ENCODE measurements at regions not wholly inside any gene's neighbourhood (a gene's known extent, or its start where the extent isn't known, plus 50 kb on each side); places are given as distances from the start of the nearest gene placed in this dataset.

GRCh38 chr2:120660056-120660694 is 75.5 kb upstream of the GLI2 start:
- Mint-ChIP-seq H3K27ac (no peak overlapping the region), H3K9me3 (no peaks in the 10 kb centered on the region), H3K4me1 (ENCODE audit: low read depth) (no peaks in the 10 kb centered on the region), H3K27me3 (peaks cover 49% of the 10 kb centered on the region), H3K4me3 (no peak overlapping the region), H3K36me3 (ENCODE audit: low read depth) (no peaks in the 10 kb centered on the region)
- Histone ChIP-seq H3K9me3 (ENCODE audit: control insufficient read depth in 1 of 2, insufficient read depth in 1 of 2, low read length in 2 of 2) (peaks cover 4 to 5% of the 10 kb centered on the region in 2 experiments), H3K4me3 (ENCODE audit: low read length) (no peak overlapping the region), H3K27ac (ENCODE audit: low read depth in 1 of 2, low read length in 2 of 2) (no peak overlapping the region), H3K4me1 (ENCODE audit: insufficient read depth, low read length) (no peaks in the 10 kb centered on the region), H3K36me3 (ENCODE audit: insufficient read depth, low read length) (no peaks in the 10 kb centered on the region), H3K27me3 (ENCODE audit: control insufficient read depth in 1 of 2, insufficient read depth in 2 of 2, low read length in 2 of 2) (no peaks in the 10 kb centered on the region)
- no peak for ATAC-seq (ENCODE audit: poor library complexity)
- intact Hi-C loops (cut with DNase I, micrococcal nuclease): no loop called here
- ChIA-PET CTCF (no interaction called here), POLR2A (no interaction called here)
- no peak for DNase-seq
- no peak for TF ChIP-seq CTCF (IDR thresholded peaks at IDR 0.05)

GRCh38 chr2:120660771-120661459 is 74.8 kb upstream of the GLI2 start:
- Histone ChIP-seq H3K9me3 (ENCODE audit: control insufficient read depth in 1 of 2, insufficient read depth in 1 of 2, low read length in 2 of 2) (peaks cover 4 to 9% of the 10 kb centered on the region in 2 experiments), H3K4me3 (ENCODE audit: low read length) (no peak overlapping the region), H3K4me1 (ENCODE audit: insufficient read depth, low read length) (no peaks in the 10 kb centered on the region), H3K27me3 (ENCODE audit: control insufficient read depth in 1 of 2, insufficient read depth in 2 of 2, low read length in 2 of 2) (no peaks in the 10 kb centered on the region), H3K36me3 (ENCODE audit: insufficient read depth, low read length) (no peaks in the 10 kb centered on the region), H3K27ac (ENCODE audit: low read depth in 1 of 2, low read length in 2 of 2) (no peak overlapping the region)
- intact Hi-C loops (cut with DNase I, micrococcal nuclease): no loop called here
- Mint-ChIP-seq H3K36me3 (ENCODE audit: low read depth) (no peaks in the 10 kb centered on the region), H3K27me3 (peaks cover 44% of the 10 kb centered on the region), H3K4me1 (ENCODE audit: low read depth) (no peaks in the 10 kb centered on the region), H3K27ac (no peak overlapping the region), H3K4me3 (no peak overlapping the region), H3K9me3 (peaks cover under 1% of the 10 kb centered on the region)
- no peak for TF ChIP-seq CTCF (IDR thresholded peaks at IDR 0.05)
- ChIA-PET CTCF (no interaction called here), POLR2A (no interaction called here)
- DNase-seq (no peak), ATAC-seq (ENCODE audit: poor library complexity) (no peak)

GRCh38 chr2:120661551-120661950 is 74.1 kb upstream of the GLI2 start:
- intact Hi-C loops (cut with DNase I, micrococcal nuclease): no loop called here
- Mint-ChIP-seq H3K36me3 (ENCODE audit: low read depth) (no peaks in the 10 kb centered on the region), H3K9me3 (peaks cover 7% of the 10 kb centered on the region), H3K27ac (no peak overlapping the region), H3K27me3 (peaks cover 40% of the 10 kb centered on the region), H3K4me1 (ENCODE audit: low read depth) (no peaks in the 10 kb centered on the region), H3K4me3 (no peak overlapping the region)
- peaks cover 4 to 14% of the 10 kb centered on the region in 2 experiments for H3K9me3 ChIP-seq (ENCODE audit: control insufficient read depth in 1 of 2, insufficient read depth in 1 of 2, low read length in 2 of 2)
- H3K27me3 ChIP-seq (ENCODE audit: control insufficient read depth in 1 of 2, insufficient read depth in 2 of 2, low read length in 2 of 2): no peaks in the 10 kb centered on the region
- no peak for TF ChIP-seq CTCF (IDR thresholded peaks at IDR 0.05)
- DNase-seq (no peak), ATAC-seq (ENCODE audit: poor library complexity) (no peak)
- ChIA-PET CTCF (no interaction called here), POLR2A (no interaction called here)
- H3K36me3 ChIP-seq (ENCODE audit: insufficient read depth, low read length): no peaks in the 10 kb centered on the region
- H3K4me3 ChIP-seq (ENCODE audit: low read length): no peak overlapping the region
- no peaks in the 10 kb centered on the region for H3K4me1 ChIP-seq (ENCODE audit: insufficient read depth, low read length)
- H3K27ac ChIP-seq (ENCODE audit: low read depth in 1 of 2, low read length in 2 of 2): no peak overlapping the region
